HG03066 (cell line): ENCODE measurements at regions not wholly inside any gene's neighbourhood (a gene's known extent, or its start where the extent isn't known, plus 50 kb on each side); places are given as distances from the start of the nearest gene placed in this dataset.
"Not testable (repeated sequence)": the region's sequence is repeated elsewhere in the genome, so short reads cannot be mapped to it uniquely, and the experiment has no call there.

Experiments used
- ATAC-seq: cut with Tn5 transposase; IDR thresholded peaks from one replicate; pipeline ENCODE4 v1.9.1; 2021; ENCODE audit warnings: low read depth; ENCODE audit not compliant: unreplicated experiment

- ATAC-seq: no peak
Observed at GRCh38 chr5:114122852-114123251, 239.0 kb upstream of the KCNN2 start.

- no peak for ATAC-seq
Observed at GRCh38 chr5:114123654-114124053, 238.2 kb upstream of the KCNN2 start.

- no peak for ATAC-seq
Observed at GRCh38 chr5:114146398-114146797, 215.5 kb upstream of the KCNN2 start.

- ATAC-seq: no peak
Observed at GRCh38 chr5:114148253-114148652, 213.6 kb upstream of the KCNN2 start.

- not testable (repeated sequence) for ATAC-seq
Observed at GRCh38 chr5:114148728-114149127, 213.1 kb upstream of the KCNN2 start.

- no peak for ATAC-seq
Observed at GRCh38 chr5:114152656-114153360, 209.1 kb upstream of the KCNN2 start.

- ATAC-seq: no peak
Observed at GRCh38 chr5:114153392-114153791, 208.5 kb upstream of the KCNN2 start.

GRCh38 chr5:114153833-114154232 is 208.0 kb upstream of the KCNN2 start:
- no peak for ATAC-seq

- ATAC-seq: no peak
Observed at GRCh38 chr5:114166081-114166480, 195.8 kb upstream of the KCNN2 start.

- ATAC-seq: no peak
Observed at GRCh38 chr5:114174131-114174530, 187.7 kb upstream of the KCNN2 start.

- ATAC-seq: no peak
Observed at GRCh38 chr5:114174837-114175236, 187.0 kb upstream of the KCNN2 start.

- no peak for ATAC-seq
Observed at GRCh38 chr5:114176356-114176755, 185.5 kb upstream of the KCNN2 start.

- ATAC-seq: no peak
Observed at GRCh38 chr5:114179134-114179533, 182.7 kb upstream of the KCNN2 start.

- no peak for ATAC-seq
Observed at GRCh38 chr5:114184006-114184405, 177.9 kb upstream of the KCNN2 start.

- no peak for ATAC-seq
Observed at GRCh38 chr5:114185274-114185673, 176.6 kb upstream of the KCNN2 start.

GRCh38 chr5:114191441-114191840 is 170.4 kb upstream of the KCNN2 start:
- no peak for ATAC-seq

- ATAC-seq: no peak
Observed at GRCh38 chr5:114192108-114192507, 169.8 kb upstream of the KCNN2 start.

GRCh38 chr5:114201332-114201731 is 160.5 kb upstream of the KCNN2 start:
- no peak for ATAC-seq

- ATAC-seq: no peak
Observed at GRCh38 chr5:114204923-114205322, 156.9 kb upstream of the KCNN2 start.

- ATAC-seq: no peak
Observed at GRCh38 chr5:114206640-114207039, 155.2 kb upstream of the KCNN2 start.

GRCh38 chr5:114207615-114208014 is 154.3 kb upstream of the KCNN2 start:
- no peak for ATAC-seq

- ATAC-seq: no peak
Observed at GRCh38 chr5:114208120-114208519, 153.8 kb upstream of the KCNN2 start.

- ATAC-seq: no peak
Observed at GRCh38 chr5:114208588-114208987, 153.3 kb upstream of the KCNN2 start.
